ENCODE measurements at regions not wholly inside any gene's neighbourhood (a gene's known extent, or its start where the extent isn't known, plus 50 kb on each side); places are given as distances from the start of the nearest gene placed in this dataset.

DNA sequence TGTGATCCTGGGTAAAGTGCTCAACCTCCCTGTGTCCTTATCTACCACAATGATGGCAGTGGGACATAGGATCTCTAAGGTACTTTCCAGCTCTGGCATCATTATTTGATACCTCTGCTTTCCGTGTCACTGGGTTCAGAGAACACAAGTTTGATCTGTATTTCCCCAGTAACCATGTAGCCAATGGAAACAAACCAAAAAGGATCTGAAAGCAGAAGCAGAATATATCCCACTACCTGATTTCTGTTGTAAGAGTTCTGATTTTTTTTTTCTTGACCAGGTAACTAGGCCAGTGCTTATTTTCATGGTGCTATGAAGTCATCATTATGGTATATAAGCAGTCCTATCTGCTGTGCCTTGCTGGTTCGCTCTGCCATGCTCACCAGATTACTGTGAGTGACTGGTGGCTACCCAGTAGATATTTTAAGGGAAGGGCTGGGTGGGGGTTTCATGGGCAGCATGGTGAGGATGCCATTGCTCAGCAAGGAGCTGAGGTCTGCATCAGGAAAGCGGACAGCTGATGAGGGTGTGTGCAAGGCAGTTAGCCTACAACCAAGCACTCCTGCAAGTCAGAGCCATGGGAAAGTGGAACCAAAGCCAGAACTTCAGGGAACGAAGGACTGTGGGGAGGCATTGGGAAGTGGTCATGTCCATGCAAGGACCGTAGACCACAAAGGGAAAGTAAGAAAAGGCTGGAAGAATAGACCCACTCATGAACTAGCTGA is 104.9 kb upstream of the EDEM3 start:
- Histone ChIP-seq H3K9me2 (ENCODE audit: low read depth, low read length) (no peaks in the 10 kb centered on the region), H4K20me1 (ENCODE audit: insufficient read depth, low read length) (no peaks in the 10 kb centered on the region), H3K9me3 (ENCODE audit: low read length) (no peaks in the 10 kb centered on the region), H3K9ac (ENCODE audit: low read length) (no peak overlapping the region), H3K79me2 (ENCODE audit: insufficient read depth, low read length) (no peaks in the 10 kb centered on the region), H3K4me1 (ENCODE audit: insufficient read depth, low read length, severe bottlenecking) (no peaks in the 10 kb centered on the region), H3K27ac (ENCODE audit: low read depth, low read length, poor library complexity, severe bottlenecking) (no peak overlapping the region), H3K4me3 (ENCODE audit: low read depth, low read length, poor library complexity, severe bottlenecking) (no peak overlapping the region), H3K27me3 (ENCODE audit: insufficient read depth, low read length) (no peaks in the 10 kb centered on the region), H3K4me2 (ENCODE audit: low read length) (no peak overlapping the region), H3K36me3 (ENCODE audit: insufficient read depth, low read length) (no peaks in the 10 kb centered on the region), H2AFZ (ENCODE audit: low read length) (no peak overlapping the region), H3F3A (ENCODE audit: insufficient read depth, low read length) (no peaks in the 10 kb centered on the region)
- TF ChIP-seq EZH2 (IDR thresholded peaks at IDR 0.05; ENCODE audit: borderline replicate concordance, low read length), result no peak
- TF ChIP-seq, protein P1, sequence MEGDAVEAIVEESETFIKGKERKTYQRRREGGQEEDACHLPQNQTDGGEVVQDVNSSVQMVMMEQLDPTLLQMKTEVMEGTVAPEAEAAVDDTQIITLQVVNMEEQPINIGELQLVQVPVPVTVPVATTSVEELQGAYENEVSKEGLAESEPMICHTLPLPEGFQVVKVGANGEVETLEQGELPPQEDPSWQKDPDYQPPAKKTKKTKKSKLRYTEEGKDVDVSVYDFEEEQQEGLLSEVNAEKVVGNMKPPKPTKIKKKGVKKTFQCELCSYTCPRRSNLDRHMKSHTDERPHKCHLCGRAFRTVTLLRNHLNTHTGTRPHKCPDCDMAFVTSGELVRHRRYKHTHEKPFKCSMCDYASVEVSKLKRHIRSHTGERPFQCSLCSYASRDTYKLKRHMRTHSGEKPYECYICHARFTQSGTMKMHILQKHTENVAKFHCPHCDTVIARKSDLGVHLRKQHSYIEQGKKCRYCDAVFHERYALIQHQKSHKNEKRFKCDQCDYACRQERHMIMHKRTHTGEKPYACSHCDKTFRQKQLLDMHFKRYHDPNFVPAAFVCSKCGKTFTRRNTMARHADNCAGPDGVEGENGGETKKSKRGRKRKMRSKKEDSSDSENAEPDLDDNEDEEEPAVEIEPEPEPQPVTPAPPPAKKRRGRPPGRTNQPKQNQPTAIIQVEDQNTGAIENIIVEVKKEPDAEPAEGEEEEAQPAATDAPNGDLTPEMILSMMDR (IDR thresholded peaks at IDR 0.05; ENCODE audit: low read length), result no peak

DNA sequence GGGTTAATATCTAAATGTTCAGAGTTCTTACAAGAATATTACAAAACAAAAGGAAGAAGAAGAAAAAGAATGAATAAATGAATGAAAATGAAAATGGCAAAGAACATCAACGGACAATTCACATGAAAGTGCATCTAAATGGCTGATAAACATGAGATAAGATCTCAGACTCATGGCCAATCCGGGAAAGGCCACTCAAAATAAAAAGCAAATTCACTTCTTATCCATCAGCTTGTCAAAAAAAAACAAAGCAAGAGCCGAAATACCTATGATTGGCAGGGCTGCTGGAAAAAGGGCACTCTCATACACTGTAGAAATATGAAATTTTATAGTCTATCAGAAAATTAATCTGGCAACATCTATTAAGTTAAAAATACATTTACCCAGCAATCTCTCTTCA is 103.6 kb upstream of the EDEM3 start:
- TF ChIP-seq, protein P1 (IDR thresholded peaks at IDR 0.05; ENCODE audit: low read length), result no peak
- no peak for TF ChIP-seq EZH2 (IDR thresholded peaks at IDR 0.05; ENCODE audit: borderline replicate concordance, low read length)
- no peak overlapping the region for H2AFZ ChIP-seq (ENCODE audit: low read length)
- no peaks in the 10 kb centered on the region for H3K27me3 ChIP-seq (ENCODE audit: insufficient read depth, low read length)
- H3K27ac ChIP-seq (ENCODE audit: low read depth, low read length, poor library complexity, severe bottlenecking), result no peak overlapping the region
- H3K36me3 ChIP-seq (ENCODE audit: insufficient read depth, low read length), result no peaks in the 10 kb centered on the region
- no peaks in the 10 kb centered on the region for H3K79me2 ChIP-seq (ENCODE audit: insufficient read depth, low read length)
- no peaks in the 10 kb centered on the region for H3F3A ChIP-seq (ENCODE audit: insufficient read depth, low read length)
- H3K9me3 ChIP-seq (ENCODE audit: low read length), result no peaks in the 10 kb centered on the region
- no peak overlapping the region for H3K9ac ChIP-seq (ENCODE audit: low read length)
- no peaks in the 10 kb centered on the region for H3K4me1 ChIP-seq (ENCODE audit: insufficient read depth, low read length, severe bottlenecking)
- no peaks in the 10 kb centered on the region for H4K20me1 ChIP-seq (ENCODE audit: insufficient read depth, low read length)
- no peaks in the 10 kb centered on the region for H3K9me2 ChIP-seq (ENCODE audit: low read depth, low read length)
- no peak overlapping the region for H3K4me3 ChIP-seq (ENCODE audit: low read depth, low read length, poor library complexity, severe bottlenecking)
- H3K4me2 ChIP-seq (ENCODE audit: low read length), result no peak overlapping the region

DNA sequence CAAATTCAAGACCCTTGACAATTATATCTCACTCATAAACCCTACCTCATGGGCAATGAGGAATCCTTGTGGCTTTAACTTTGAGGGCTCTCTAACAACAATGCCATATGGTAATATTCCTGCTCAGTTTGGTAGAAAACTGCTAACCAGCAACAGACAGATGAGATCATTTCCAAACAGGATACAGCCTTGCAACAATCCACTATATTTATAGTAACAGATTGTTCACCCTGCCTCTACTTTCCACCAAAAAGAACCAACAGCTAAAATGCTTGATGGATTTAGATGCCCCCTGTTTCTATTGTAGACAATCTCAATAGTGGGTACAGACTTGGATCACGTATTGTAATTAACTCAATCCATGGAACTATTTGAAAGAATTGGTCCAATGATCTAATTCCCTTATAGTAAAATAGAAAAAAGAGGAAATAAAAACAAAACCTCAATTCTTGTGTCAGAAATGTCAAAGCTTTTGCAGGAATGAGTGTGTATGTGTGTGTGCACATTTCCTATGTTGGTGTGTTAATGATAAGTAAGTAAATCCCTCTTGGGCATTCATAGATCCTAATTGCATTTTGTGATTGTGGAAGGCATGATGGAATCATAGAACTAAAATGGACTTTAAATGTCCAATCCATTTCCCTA is 100.0 kb upstream of the EDEM3 start:
- Histone ChIP-seq H3K4me3 (ENCODE audit: low read depth, low read length, poor library complexity, severe bottlenecking) (no peak overlapping the region), H3K4me1 (ENCODE audit: insufficient read depth, low read length, severe bottlenecking) (no peaks in the 10 kb centered on the region), H3K79me2 (ENCODE audit: insufficient read depth, low read length) (no peaks in the 10 kb centered on the region), H2AFZ (ENCODE audit: low read length) (no peak overlapping the region), H3K36me3 (ENCODE audit: insufficient read depth, low read length) (no peaks in the 10 kb centered on the region), H3K9me2 (ENCODE audit: low read depth, low read length) (no peaks in the 10 kb centered on the region), H4K20me1 (ENCODE audit: insufficient read depth, low read length) (no peaks in the 10 kb centered on the region), H3K9ac (ENCODE audit: low read length) (no peak overlapping the region), H3K9me3 (ENCODE audit: low read length) (no peaks in the 10 kb centered on the region), H3F3A (ENCODE audit: insufficient read depth, low read length) (no peaks in the 10 kb centered on the region), H3K27me3 (ENCODE audit: insufficient read depth, low read length) (no peaks in the 10 kb centered on the region), H3K4me2 (ENCODE audit: low read length) (no peak overlapping the region), H3K27ac (ENCODE audit: low read depth, low read length, poor library complexity, severe bottlenecking) (no peak overlapping the region)
- TF ChIP-seq, protein P1 (IDR thresholded peaks at IDR 0.05; ENCODE audit: low read length), result no peak
- no peak for TF ChIP-seq EZH2 (IDR thresholded peaks at IDR 0.05; ENCODE audit: borderline replicate concordance, low read length)

Measured in OCI-LY1 (cell line).